ENCODE measurements at regions not wholly inside any gene's neighbourhood (a gene's known extent, or its start where the extent isn't known, plus 50 kb on each side); places are given as distances from the start of the nearest gene placed in this dataset.

GRCh38 chrX:42149281-42149680 lies 225.9 kb upstream of the CASK start:
- no peak for DNase-seq (ENCODE audit: low read depth)
- POLR2A ChIA-PET, result no interaction called here
- CTCF ChIA-PET, result no interaction called here
- Histone ChIP-seq H3K36me3 (ENCODE audit: control insufficient read depth, insufficient read depth, low read length) (no peaks in the 10 kb centered on the region), H3K27me3 (ENCODE audit: control insufficient read depth, insufficient read depth, low read length) (no peaks in the 10 kb centered on the region), H3K4me3 (ENCODE audit: low read depth, low read length) (no peak overlapping the region)
- TF ChIP-seq CTCF (IDR thresholded peaks at IDR 0.05; ENCODE audit: insufficient read depth, low read depth, low read length), result no peak

- no peaks in the 10 kb centered on the region for H3K27me3 ChIP-seq (ENCODE audit: control insufficient read depth, insufficient read depth, low read length)
- TF ChIP-seq CTCF (IDR thresholded peaks at IDR 0.05; ENCODE audit: insufficient read depth, low read depth, low read length), result no peak
- no peak for DNase-seq (ENCODE audit: low read depth)
- no peaks in the 10 kb centered on the region for H3K36me3 ChIP-seq (ENCODE audit: control insufficient read depth, insufficient read depth, low read length)
- no peak overlapping the region for H3K4me3 ChIP-seq (ENCODE audit: low read depth, low read length)
- CTCF ChIA-PET, result no interaction called here
- POLR2A ChIA-PET, result no interaction called here
These were observed 220.7 kb upstream of the CASK start for GRCh38 chrX:42143866-42144592.

- no peaks in the 10 kb centered on the region for H3K27me3 ChIP-seq (ENCODE audit: control insufficient read depth, insufficient read depth, low read length)
- no peak overlapping the region for H3K4me3 ChIP-seq (ENCODE audit: low read depth, low read length)
- CTCF ChIA-PET, result no interaction called here
- POLR2A ChIA-PET, result no interaction called here
- DNase-seq (ENCODE audit: low read depth), result no peak
- no peak for TF ChIP-seq CTCF (IDR thresholded peaks at IDR 0.05; ENCODE audit: insufficient read depth, low read depth, low read length)
- H3K36me3 ChIP-seq (ENCODE audit: control insufficient read depth, insufficient read depth, low read length), result no peaks in the 10 kb centered on the region
These were observed 217.0 kb upstream of the CASK start for GRCh38 chrX:42140320-42140719.

- Histone ChIP-seq H3K36me3 (ENCODE audit: control insufficient read depth, insufficient read depth, low read length) (no peaks in the 10 kb centered on the region), H3K27me3 (ENCODE audit: control insufficient read depth, insufficient read depth, low read length) (no peaks in the 10 kb centered on the region), H3K4me3 (ENCODE audit: low read depth, low read length) (no peak overlapping the region)
- TF ChIP-seq CTCF (IDR thresholded peaks at IDR 0.05; ENCODE audit: insufficient read depth, low read depth, low read length), result no peak
- DNase-seq (ENCODE audit: low read depth), result no peak
- CTCF ChIA-PET, result no interaction called here
- POLR2A ChIA-PET, result no interaction called here
These were observed 212.4 kb upstream of the CASK start for GRCh38 chrX:42135583-42136228.

- Histone ChIP-seq H3K27me3 (ENCODE audit: control insufficient read depth, insufficient read depth, low read length) (no peaks in the 10 kb centered on the region), H3K4me3 (ENCODE audit: low read depth, low read length) (no peak overlapping the region), H3K36me3 (ENCODE audit: control insufficient read depth, insufficient read depth, low read length) (no peaks in the 10 kb centered on the region)
- ChIA-PET POLR2A (no interaction called here), CTCF (no interaction called here)
- no peak for TF ChIP-seq CTCF (IDR thresholded peaks at IDR 0.05; ENCODE audit: insufficient read depth, low read depth, low read length)
- no peak for DNase-seq (ENCODE audit: low read depth)
These were observed 208.5 kb upstream of the CASK start for GRCh38 chrX:42131856-42132255.

Measured in BJ (cell line).